HG03159 (cell line): ENCODE measurements at regions not wholly inside any gene's neighbourhood (a gene's known extent, or its start where the extent isn't known, plus 50 kb on each side); places are given as distances from the start of the nearest gene placed in this dataset.

Experiments used
- ATAC-seq: cut with Tn5 transposase; IDR thresholded peaks from one replicate; pipeline ENCODE4 v1.9.1; 2021; ENCODE audit warnings: mild to moderate bottlenecking, moderate library complexity; ENCODE audit not compliant: unreplicated experiment

DNA sequence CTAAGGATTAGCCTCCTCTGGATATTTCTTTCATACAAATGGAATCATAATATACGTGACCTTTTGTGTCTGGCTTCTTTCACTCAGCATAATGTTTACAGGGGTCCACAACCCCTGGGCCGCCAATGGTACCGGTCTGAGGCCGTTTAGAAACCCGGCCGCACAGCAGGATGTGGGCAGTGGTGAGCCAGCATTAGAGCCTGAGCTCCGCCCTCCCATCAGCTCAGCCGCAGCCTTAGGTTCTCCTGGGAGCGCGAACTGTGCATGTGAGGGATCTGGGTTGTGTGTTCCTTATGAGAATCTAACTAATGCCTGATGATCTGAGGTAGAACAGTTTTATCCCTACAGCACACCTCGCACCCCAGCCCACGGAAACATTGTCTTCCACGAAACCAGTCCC lies 229.7 kb downstream of the ICE1 start:
- ATAC-seq: no peak

DNA sequence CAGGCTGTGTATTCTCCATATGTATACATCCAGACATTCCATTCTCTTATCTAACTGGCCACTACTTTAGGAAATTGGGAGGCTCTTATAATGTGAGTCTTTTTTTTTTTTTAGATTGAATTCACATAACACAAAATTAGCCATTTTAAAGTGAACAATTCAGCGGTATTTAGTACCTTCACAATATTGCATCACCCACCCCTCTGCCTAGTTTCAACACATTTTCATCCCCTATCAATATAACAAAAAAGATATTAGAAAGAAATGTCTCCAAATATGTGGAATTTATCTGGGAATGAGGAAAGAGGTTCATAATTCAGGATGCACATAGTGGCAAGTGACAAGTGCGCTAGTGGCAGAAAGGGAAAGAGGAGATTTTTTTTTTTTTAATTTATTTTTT lies 228.5 kb downstream of the ICE1 start:
- no peak for ATAC-seq

DNA sequence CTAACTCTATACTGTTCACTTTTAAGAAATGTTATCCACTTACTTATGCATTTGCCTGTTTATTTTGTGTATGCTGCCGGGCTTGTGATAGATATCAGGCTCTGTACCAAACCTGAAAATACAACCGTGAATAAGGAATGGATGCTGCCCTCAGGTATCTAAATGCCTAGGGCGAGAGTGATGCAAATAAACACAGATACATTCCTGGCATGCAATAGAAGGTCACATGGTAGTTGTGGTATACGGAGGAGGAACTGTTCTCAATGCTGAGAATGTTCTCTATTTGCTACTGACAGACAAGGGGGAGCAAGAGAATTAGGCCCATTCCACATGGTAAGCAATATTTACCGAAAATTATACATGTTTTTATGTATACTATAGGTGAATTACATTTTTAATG lies 227.8 kb downstream of the ICE1 start:
- ATAC-seq: no peak

DNA sequence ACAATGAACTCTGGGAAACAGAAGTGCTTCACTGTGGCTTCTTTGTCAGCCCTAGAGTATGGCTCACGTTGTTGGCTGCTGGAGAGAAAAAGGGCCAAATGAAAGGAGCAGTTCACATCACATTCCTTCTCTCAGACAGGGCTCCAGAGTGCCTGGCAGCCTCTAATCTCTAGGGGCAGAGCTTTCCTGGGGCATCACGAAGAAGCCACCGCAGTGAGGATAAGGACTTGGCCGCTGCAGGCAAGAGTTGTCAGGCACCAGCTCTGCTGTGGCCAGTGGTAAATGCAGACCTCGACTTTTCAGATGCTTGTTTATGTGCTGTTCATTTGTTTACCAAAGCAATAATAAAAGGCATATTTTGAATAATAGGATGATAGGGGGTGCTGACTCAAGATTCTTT lies 227.2 kb downstream of the ICE1 start:
- no peak for ATAC-seq

DNA sequence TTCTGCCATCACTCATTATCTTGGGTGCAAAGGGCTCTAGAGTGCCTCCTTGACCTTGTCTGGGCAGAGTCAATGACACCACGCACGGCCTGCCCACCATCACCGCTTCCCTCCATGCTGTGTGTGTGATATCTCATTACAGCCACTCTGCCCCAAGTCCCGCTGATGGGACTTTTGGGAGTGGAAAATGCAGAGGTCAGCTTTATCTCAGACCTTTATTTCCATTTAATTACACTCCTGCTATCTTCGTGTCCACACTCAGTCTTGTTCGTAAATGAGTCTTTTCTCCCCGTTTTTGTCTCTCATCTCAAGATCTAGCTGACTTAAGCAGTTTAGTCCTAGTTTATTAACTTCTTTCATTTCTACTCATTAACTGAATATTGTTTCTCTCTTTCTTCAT lies 226.2 kb downstream of the ICE1 start:
- no peak for ATAC-seq

DNA sequence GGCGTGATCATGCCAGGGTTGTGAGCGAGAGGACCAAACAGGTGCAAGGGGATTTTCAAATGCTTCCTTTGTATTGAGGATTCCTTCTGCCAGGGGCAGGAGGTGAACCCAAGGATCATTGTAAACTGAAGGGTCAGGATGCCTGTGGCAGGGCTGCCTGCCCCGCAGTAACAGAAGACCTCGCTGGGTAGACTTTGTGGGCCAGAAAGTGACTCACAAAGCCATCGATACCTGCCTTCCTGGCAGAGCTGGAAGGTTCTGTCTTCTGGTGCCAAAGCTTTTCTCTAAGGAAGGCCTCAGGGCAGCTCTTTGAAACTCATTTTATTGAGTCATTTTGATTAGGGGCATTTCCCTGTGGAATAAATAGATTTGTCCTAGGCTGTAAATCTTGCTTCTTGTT lies 223.4 kb downstream of the ICE1 start:
- no peak for ATAC-seq

DNA sequence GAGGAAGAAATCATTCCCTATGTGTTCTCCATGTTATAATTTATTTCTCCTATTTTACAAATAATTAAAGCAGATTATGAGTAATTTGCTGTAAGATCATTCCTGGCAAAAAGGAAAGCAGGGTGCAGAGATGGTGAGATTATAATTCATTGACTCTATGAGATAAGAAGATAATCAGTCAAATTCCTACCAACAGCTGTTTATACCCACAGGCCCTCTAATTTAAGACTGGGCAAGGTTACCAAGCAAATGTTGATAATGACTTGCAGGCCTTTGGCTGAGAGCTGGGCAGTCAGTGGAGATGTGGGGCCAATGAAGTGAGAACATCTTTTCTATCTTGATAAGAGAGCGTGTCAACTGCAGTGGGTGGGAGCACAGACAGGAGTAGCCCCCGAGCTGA lies 222.7 kb downstream of the ICE1 start:
- no peak for ATAC-seq

DNA sequence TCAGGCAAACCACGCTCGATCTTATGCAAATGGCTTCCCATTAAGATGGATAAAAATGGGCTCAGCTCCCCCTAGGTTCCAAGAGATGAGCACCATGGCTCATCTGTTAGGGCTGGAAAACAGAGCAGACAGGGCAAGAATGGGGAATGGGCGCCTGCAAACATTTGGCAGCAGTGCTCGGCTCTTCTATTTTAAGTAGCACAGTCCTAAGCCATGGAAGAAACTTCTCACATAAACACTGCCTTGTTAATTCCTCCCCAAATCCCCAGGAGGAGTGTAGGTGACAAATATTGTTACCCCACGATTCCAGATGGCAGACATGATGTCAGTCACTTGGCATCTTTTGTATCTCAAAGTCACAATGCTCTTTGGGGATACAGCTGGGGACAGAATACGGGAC lies 221.8 kb downstream of the ICE1 start:
- ATAC-seq: no peak

DNA sequence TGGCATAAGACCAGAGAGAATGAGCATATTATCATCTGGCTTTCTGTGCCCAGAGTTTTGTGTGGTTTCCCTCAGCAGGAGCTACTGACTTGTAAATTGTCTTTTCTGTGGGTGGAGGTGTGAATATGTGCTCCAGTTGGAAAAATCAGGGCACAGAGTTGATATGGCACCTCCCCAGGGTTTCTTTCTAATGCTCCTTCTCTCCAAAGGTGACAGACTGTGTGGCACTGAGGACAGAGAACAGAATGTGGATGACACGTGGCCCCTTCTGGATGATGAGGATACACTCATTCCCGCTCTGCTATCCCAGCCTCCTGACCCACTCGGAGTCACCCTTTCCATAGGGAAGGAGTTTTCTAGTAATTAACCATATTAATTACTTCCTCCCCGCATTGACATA lies 221.0 kb downstream of the ICE1 start:
- no peak for ATAC-seq

DNA sequence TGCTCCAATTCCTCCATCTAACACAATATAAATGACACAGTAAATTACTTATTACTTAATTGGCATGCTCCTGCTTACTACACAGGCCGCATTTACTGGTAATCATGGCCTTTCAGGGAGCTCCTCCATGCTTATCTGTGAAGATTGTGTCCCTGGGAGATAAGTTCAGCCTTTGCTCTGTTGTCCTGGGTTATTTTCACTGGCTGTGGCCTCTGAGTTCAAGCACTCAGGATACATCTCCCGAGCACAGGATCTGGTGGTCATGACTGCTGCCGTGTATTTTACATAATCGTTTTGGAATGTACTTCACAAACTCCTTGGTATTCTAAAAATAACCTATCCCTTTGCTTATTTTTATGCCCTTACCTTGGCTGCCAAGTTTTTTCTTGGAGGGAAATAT lies 215.7 kb downstream of the ICE1 start:
- ATAC-seq: no peak

DNA sequence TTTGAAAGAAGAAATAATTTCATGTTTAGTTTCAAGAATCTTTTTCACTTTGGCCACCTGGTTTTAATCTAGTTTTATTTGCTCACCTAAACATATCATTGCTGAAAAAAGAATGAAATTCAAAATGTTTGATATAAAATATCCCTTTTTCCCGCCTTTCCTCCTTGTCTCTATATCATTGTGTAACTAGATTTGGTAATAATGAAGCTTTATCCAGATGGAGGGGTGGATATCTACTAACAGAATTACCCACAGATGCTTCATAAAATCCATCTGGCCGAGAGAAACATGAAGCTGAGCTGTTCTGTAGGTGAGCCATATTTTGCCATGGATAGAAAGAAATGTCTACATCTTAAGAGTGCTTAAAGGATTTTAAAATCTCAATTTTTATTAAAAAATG lies 214.7 kb downstream of the ICE1 start:
- ATAC-seq: no peak

DNA sequence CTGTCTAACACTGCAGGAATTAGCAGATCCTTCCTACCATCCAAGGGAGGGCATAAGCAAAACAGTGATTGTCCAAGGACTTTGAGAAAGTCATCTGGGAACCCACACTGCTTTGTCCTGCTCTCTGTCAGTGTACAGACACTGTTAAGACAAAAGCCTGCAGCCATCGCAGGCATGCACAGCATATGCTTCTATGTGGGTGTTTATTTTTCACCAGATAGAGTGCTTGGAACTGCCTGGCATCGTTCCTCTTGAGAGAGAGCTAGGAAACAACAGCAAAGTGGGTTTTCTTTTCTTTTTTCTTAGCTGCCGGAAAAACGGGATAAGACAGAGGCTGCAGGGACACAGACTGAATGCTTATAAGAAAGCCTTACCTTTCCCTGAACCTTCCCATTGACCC lies 212.3 kb downstream of the ICE1 start:
- no peak for ATAC-seq

DNA sequence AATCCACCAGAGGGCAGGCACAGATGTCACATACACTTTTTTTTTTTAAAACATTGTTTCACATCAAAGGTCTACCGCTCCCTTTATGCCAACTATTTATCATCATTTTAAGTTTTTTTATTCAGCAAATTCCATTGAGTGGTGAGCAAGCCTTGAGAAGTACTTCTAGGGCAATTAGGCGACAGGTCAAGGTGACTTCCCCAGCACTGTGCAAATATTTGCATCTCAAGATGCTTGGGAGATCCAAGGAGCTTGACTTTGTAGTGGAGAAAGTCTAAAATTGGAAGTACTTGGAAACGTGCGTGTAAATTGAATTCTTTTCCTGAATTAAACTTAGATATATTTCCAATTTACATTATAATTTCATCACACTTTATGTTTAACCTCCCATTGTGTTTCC lies 211.1 kb downstream of the ICE1 start:
- ATAC-seq: no peak

DNA sequence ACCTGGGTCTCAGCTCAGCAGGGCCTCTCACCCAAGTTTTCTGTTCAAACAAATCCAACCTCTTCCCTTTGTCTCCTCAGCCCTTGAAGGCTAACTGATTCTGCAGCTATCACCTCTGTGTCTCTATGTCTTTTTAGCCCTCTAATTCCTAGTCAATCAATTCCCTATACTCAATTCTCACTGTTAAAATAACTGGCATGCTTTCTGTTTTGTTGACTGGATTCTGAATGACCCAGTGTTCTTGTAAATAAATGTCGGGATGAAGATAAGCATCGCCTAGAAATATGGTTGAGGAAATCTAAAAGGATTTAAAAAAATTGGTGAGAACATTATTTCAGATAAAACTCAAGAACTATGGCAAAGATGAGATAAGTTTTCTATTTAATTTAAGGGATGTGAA lies 210.2 kb downstream of the ICE1 start:
- no peak for ATAC-seq

DNA sequence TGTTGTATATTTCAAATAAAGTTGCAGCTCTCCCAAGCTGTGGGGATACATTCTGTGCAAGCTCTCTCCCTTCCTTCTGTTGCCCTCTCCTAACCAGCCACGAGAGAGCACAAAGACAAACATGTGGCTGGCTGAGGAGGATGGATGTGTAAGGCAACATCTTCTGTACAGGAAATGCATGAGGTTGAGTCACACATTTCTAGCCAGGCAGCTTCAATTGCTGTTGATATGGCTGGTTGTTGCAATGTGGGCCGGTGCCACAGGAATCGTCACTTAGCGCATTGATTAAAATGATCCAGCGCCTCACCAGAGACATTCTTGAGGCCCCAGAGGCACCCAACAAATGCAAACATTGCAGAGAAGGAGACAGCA lies 207.1 kb downstream of the ICE1 start:
- ATAC-seq: no peak

DNA sequence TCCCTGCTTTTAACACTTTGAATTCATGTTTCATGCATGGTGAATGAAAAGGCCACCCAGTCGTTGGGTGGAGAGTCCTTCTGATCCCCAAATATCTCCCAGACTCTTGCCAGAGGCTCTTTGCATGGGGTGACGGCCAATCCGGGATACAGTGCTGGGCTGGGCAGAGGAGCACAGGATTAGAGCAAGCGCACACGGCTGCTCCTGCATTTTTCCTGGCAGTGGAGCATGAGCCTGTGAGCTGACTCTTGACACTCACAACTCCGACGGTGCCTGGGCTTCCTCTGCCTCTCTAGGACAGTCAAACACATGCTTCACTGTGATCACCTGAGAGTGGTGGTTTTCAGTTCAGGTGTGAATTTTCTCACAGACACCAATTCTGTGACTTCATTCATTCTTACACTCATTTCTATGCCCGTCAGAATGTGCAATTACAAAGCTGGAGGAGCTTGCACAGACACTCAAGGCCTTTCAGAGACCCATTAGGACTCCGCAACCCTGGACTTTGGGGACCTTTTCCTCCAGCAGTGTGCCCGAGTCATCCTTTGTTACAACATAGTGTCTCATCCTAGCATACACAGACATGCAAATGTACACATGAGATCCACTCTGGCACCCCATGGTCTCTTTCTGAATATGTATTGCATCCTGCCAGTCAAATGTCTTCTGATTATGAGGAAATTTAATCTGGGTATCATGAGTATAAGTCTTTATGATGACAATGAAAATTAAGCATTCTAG lies 206.6 kb downstream of the ICE1 start:
- ATAC-seq: no peak

DNA sequence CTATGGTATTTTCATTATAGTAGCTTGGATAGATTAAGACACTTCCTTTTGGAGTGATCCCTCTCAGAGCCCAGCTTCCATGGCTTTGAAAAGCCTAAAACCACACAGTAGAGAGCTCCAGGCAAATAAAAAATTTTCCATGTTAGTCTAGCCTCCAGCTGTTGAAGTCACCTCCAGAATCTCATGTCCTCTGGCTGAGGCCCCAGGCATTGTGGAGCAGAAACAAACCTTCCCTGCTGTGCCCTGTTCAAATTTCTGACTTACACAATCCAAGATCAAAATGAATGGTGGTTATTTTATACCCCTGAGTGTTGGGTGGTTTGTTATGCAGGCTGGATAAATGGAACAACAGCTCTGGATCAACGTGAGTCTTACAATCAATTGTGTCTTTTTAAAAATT lies 203.9 kb downstream of the ICE1 start:
- ATAC-seq: no peak

DNA sequence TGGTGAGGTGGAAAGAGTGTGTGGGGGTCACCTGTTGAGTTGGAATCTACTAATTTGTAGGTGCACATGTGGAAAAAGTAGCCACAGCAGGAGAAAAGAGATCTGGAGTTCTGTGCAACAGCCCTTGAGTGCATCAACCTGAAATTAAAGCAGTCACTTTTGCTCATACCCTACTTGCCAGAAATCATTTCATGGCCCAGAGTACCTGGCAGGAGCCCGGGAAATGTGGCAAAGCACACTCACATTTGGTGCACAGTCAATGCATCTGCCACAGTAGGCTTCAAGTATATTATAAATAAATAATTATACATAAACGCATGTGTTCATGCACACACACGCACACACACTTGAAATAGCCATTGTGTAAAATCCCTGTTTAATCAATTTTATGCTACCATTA lies 203.0 kb downstream of the ICE1 start:
- no peak for ATAC-seq

DNA sequence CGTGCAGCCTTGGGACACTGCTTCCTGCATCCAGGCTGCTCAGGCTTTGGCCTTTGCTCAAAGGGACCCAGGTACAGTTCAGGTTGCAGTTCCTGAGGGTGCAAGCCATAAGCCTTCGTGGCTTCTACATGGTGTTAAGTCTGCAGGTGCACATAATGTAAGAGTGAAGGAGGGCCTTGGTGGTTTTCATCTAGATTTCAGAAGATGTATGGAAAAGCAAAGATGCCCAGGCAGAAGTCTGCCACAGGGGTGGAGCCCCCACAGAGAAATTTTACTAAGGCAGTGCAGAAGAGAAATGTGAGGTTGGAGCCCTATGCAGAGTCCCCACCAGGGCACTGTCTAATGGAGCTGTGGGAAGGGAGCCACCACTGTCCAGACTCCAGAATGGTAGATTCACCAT lies 200.9 kb downstream of the ICE1 start:
- no peak for ATAC-seq

DNA sequence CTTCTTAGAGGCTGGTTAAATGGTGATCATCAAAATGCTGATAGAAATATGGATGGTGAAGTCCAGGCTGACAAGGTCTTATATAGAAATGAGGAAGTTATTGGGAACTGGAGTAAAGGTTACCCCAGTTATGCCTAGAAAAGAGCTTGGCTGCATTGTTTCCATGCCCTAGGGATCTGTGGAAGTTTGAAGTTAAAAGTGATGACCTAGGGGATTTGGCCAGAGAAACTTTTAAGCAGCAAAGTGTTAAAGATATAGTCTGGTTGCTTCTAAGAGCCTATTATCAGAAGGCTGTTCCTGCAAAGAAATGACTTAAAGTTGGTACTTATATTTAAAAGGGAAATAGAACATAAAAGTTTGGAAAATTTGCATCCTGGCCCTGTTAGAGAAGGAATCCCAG lies 200.3 kb downstream of the ICE1 start:
- ATAC-seq: no peak

DNA sequence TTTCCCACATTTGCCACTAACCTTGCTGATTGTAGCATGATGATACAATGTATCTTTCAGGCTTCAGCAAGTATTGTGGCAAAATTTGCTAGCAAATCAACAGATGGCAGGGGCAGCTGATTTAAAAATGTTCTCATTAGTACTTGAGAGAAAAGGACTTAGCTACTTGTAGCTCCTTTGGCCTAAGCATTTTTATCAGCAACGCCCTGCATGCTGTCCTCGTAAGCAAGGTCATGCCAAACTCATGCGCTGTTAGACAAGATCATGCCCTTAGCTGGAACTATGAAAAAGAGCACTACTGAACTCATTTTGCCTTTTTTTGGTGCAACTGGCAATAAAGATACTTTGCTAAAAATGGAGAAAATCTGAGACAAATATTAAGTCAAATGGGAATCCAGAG lies 197.1 kb downstream of the ICE1 start:
- ATAC-seq: no peak

DNA sequence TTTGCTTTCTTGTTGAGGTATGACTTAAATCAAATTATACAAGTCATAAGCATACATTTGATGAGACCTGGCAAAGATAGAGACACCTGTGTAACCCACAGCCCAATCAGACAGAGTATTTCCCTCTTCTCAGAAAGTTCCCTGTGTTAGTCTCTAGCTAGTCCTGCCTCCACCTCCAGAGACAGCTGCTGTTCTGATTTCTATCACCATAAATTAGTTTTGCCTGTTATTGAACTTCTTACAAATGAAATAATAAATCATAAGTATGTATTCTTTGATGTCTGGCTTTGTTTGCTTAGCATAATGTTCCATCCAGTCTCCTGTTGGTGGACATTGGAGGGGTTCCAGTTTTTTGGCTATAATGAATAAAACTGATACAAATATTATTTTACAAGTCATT lies 194.5 kb downstream of the ICE1 start:
- no peak for ATAC-seq

DNA sequence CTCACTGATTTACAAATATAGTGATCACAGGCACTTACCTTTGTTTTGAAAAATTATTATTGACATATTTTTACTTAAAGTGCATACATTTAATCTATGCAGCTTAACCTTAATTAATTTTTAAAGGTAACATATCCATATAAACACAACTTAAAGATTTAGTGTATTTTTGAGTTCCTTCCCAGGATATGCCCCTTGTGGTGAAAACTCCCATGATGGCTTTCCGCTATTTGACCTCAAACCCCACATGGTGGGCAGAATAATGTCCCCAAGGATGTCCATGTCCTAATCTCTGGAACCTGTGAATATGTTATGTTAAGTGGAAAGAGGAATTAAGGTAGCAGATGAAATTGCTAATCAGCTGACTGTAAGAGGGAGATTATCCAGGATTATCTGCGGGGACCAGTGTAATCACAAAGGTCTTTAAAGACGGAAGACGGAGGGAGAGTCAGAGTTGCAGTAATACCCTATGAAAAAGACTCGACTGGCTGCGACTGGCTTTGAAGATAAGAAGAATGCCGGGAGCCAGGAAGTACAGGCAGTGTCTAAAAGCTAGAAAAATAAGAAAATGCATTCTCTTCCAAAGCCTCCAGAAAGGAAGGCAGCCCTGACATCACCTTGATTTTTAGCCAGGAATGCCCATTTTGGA lies 193.9 kb downstream of the ICE1 start:
- no peak for ATAC-seq
